H1 (cell line): ENCODE measurements at regions not wholly inside any gene's neighbourhood (a gene's known extent, or its start where the extent isn't known, plus 50 kb on each side); places are given as distances from the start of the nearest gene placed in this dataset.

Experiments used
- CTCF ChIA-PET: fragments of 300-600 bp; sonication (Branson Sonifier 250); formaldehyde crosslinking; loops from one replicate; lab custom pipeline; 2021; ENCODE audit not compliant: partially characterized antibody; lab: Charles Lee
- POLR2A ChIA-PET: fragments of 300-600 bp; sonication (Branson Sonifier 250); formaldehyde crosslinking; loops from one replicate; lab custom pipeline; 2021; ENCODE audit warnings: inconsistent platforms; ENCODE audit not compliant: partially characterized antibody; lab: Charles Lee
- DNase-seq, 2 experiments: peaks; one replicate each; pipeline versions ENCODE4 v3.0.0 to v3.0.0-alpha.2; 2010 to 2022; ENCODE audit warnings: low spot score in 2 of 2, low read depth in 1 of 2, mixed read lengths in 1 of 2
- FAIRE-seq: peaks from 2 replicates; lab custom pipeline; 2011; peaks lifted over from hg19 to GRCh38; lab: Jason Lieb, UNC
- H2AFZ ChIP-seq: 2 replicates; pipeline ENCODE4 v1.8.1; 2012; ENCODE audit warnings: low read length, inconsistent platforms
- H2AK5ac ChIP-seq: 2 replicates; pipeline ENCODE4 v1.6.1; 2013; ENCODE audit warnings: low read depth, low read length
- H2BK120ac ChIP-seq: replicated peaks from 2 replicates; pipeline ENCODE3; 2013; ENCODE audit warnings: low read depth, low read length, inconsistent platforms
- H2BK12ac ChIP-seq: 2 replicates; pipeline ENCODE4 v1.6.1; 2013; ENCODE audit warnings: low read depth, low read length
- H2BK15ac ChIP-seq: 2 replicates; pipeline ENCODE4 v1.6.1; 2013; ENCODE audit warnings: low read length
- H2BK20ac ChIP-seq: 2 replicates; pipeline ENCODE4 v1.6.1; 2013; ENCODE audit warnings: low read length
- H2BK5ac ChIP-seq: 2 replicates; pipeline ENCODE4 v1.6.1; 2013; ENCODE audit warnings: low read depth, low read length
- H3K14ac ChIP-seq: 2 replicates; pipeline ENCODE4 v1.6.1; 2013; ENCODE audit warnings: inconsistent platforms; ENCODE audit not compliant: insufficient read length
- H3K18ac ChIP-seq: 2 replicates; pipeline ENCODE4 v1.6.1; 2013; ENCODE audit warnings: low read length; ENCODE audit errors: extremely low read depth
- H3K23ac ChIP-seq: 2 replicates; pipeline ENCODE4 v1.6.1; 2013; ENCODE audit warnings: inconsistent platforms; ENCODE audit not compliant: insufficient read length
- H3K23me2 ChIP-seq: 2 replicates; pipeline ENCODE4 v1.6.1; 2013; ENCODE audit warnings: low read depth, low read length
- H3K27ac ChIP-seq: 2 replicates; pipeline ENCODE4 v1.6.1; 2011; ENCODE audit warnings: low read depth, low read length, inconsistent platforms
- H3K27me3 ChIP-seq, 4 experiments: replicated peaks in 1 of 4; 1 replicate in 1 of 4; 2 replicates in 3 of 4; pipeline versions ENCODE4 v1.6.1 to v1.8.1; 2011 to 2013; ENCODE audit warnings: low read length in 3 of 4, mild to moderate bottlenecking in 3 of 4, inconsistent platforms in 2 of 4, mixed read lengths in 2 of 4, moderate library complexity in 1 of 4; ENCODE audit not compliant: control insufficient read depth in 3 of 4, insufficient read depth in 3 of 4; ENCODE audit errors: extremely low read depth in 1 of 4
- H3K36me3 ChIP-seq, 4 experiments: 2 replicates each; pipeline versions ENCODE4 v1.6.1 to v1.8.1; 2011 to 2013; ENCODE audit warnings: mild to moderate bottlenecking in 4 of 4, low read length in 3 of 4, moderate library complexity in 2 of 4, control low read depth in 1 of 4, inconsistent platforms in 1 of 4; ENCODE audit not compliant: insufficient read depth in 4 of 4, control insufficient read depth in 2 of 4
- H3K4ac ChIP-seq: replicated peaks from 2 replicates; pipeline ENCODE3; 2013; ENCODE audit warnings: low read length, low read depth, mixed read lengths, inconsistent platforms; ENCODE audit not compliant: insufficient read length
- H3K4me1 ChIP-seq, 4 experiments: replicated peaks in 1 of 4; 1 replicate in 1 of 4; 2 replicates in 3 of 4; pipeline versions ENCODE4 v1.6.1 to v1.8.1; 2011 to 2013; ENCODE audit warnings: low read length in 3 of 4, inconsistent platforms in 2 of 4, mixed read lengths in 1 of 4; ENCODE audit not compliant: insufficient read depth in 4 of 4, control insufficient read depth in 3 of 4
- H3K4me2 ChIP-seq, 2 experiments: 2 replicates each; pipeline versions ENCODE4 v1.6.1 to v1.8.1; 2011 to 2013; ENCODE audit warnings: low read depth in 2 of 2, low read length in 2 of 2, control low read depth in 1 of 2, inconsistent platforms in 1 of 2, mild to moderate bottlenecking in 1 of 2; ENCODE audit not compliant: insufficient read depth in 1 of 2
- H3K4me3 ChIP-seq, 4 experiments: fragments of 200-600, 300-600 bp in 1 of 4; sonication (generic), shearing (Covaris generic), sonication (Bioruptor Twin) in 1 of 4; 2 replicates each; pipeline versions ENCODE4 v1.5.1 to v1.8.1; 2011 to 2016; ENCODE audit warnings: low read length in 4 of 4, low read depth in 3 of 4, control low read depth in 2 of 4, inconsistent platforms in 2 of 4, mild to moderate bottlenecking in 2 of 4, mixed read lengths in 1 of 4, moderate library complexity in 1 of 4; ENCODE audit not compliant: insufficient read depth in 2 of 4; ENCODE audit errors: extremely low read depth in 1 of 4
- H3K56ac ChIP-seq: replicated peaks from 2 replicates; pipeline ENCODE3; 2013; ENCODE audit warnings: low read depth, mild to moderate bottlenecking, mixed read lengths, low read length, inconsistent platforms; ENCODE audit not compliant: insufficient read length
- H3K79me1 ChIP-seq: 2 replicates; pipeline ENCODE4 v1.6.1; 2013; ENCODE audit warnings: low read depth, low read length, control low read depth
- H3K79me2 ChIP-seq, 2 experiments: 2 replicates each; pipeline versions ENCODE4 v1.6.1 to v1.8.1; 2012 to 2013; ENCODE audit warnings: low read length in 2 of 2, mild to moderate bottlenecking in 2 of 2, inconsistent platforms in 1 of 2; ENCODE audit not compliant: insufficient read depth in 2 of 2, control insufficient read depth in 1 of 2
- H3K9ac ChIP-seq, 4 experiments: replicated peaks in 1 of 4; 1 replicate in 1 of 4; 2 replicates in 3 of 4; pipeline versions ENCODE4 v1.6.1 to v1.8.1; 2011 to 2013; ENCODE audit warnings: low read depth in 3 of 4, low read length in 3 of 4, control low read depth in 2 of 4, mild to moderate bottlenecking in 2 of 4, moderate library complexity in 2 of 4, inconsistent platforms in 1 of 4; ENCODE audit errors: extremely low read depth in 1 of 4
- H3K9me3 ChIP-seq, 2 experiments: 2 replicates each; pipeline versions ENCODE4 v1.6.1 to v1.8.1; 2012 to 2013; ENCODE audit warnings: mild to moderate bottlenecking in 2 of 2, moderate library complexity in 2 of 2, control low read depth in 1 of 2, inconsistent platforms in 1 of 2, low read depth in 1 of 2, low read length in 1 of 2, mixed read lengths in 1 of 2; ENCODE audit not compliant: insufficient read depth in 2 of 2
- H4K20me1 ChIP-seq, 2 experiments: replicated peaks in 1 of 2; 2 replicates each; pipeline versions ENCODE3 to v1.8.1; 2011 to 2013; ENCODE audit warnings: inconsistent platforms in 2 of 2, low read length in 2 of 2, mild to moderate bottlenecking in 1 of 2; ENCODE audit not compliant: insufficient read depth in 2 of 2, control insufficient read depth in 1 of 2
- H4K5ac ChIP-seq: 2 replicates; pipeline ENCODE4 v1.6.1; 2013; ENCODE audit warnings: low read length, low read depth, mixed read lengths, inconsistent platforms; ENCODE audit not compliant: insufficient read length
- H4K8ac ChIP-seq: 2 replicates; pipeline ENCODE4 v1.8.0; 2013; ENCODE audit warnings: mild to moderate bottlenecking, moderate library complexity, low read length, inconsistent platforms; ENCODE audit not compliant: insufficient read depth; ENCODE audit errors: extremely low read depth
- H4K91ac ChIP-seq: replicated peaks from 2 replicates; pipeline ENCODE3; 2013; ENCODE audit warnings: low read length, mixed read lengths, inconsistent platforms; ENCODE audit not compliant: insufficient read length
- BACH1 ChIP-seq: IDR thresholded peaks from 2 replicates; pipeline ENCODE4 v1.6.1; 2012; ENCODE audit warnings: low read length, improper control_type of control experiment
- CBX5 ChIP-seq: fragments of 300-800, 300-1000 bp; sonication (generic); IDR thresholded peaks from 2 replicates; pipeline ENCODE4 v1.7.1; 2016; ENCODE audit warnings: antibody characterized with exemption, low read length, low read depth
- GTF2F1 ChIP-seq: IDR thresholded peaks from 2 replicates; pipeline ENCODE4 v1.6.1; 2012; ENCODE audit warnings: low read depth, low read length, improper control_type of control experiment, borderline replicate concordance
- HDAC2 ChIP-seq, 2 experiments: fragments of 300-600 bp in 1 of 2; sonication (generic) in 1 of 2; IDR thresholded peaks; 2 replicates each; pipeline ENCODE4 v1.6.1; 2011 to 2012; ENCODE audit warnings: low read depth in 2 of 2, low read length in 2 of 2, mild to moderate bottlenecking in 2 of 2, moderate library complexity in 2 of 2, borderline replicate concordance in 1 of 2, inconsistent platforms in 1 of 2
- NANOG ChIP-seq: IDR thresholded peaks from 2 replicates; pipeline ENCODE4 v1.6.1; 2011; ENCODE audit warnings: low read length, low read depth, mild to moderate bottlenecking, inconsistent platforms; ENCODE audit not compliant: insufficient read depth, poor library complexity, severe bottlenecking
- POLR2A ChIP-seq, 2 experiments: IDR thresholded peaks; 1 replicate in 1 of 2; 2 replicates in 1 of 2; pipeline ENCODE4 v1.6.1; 2011; ENCODE audit warnings: low read depth in 2 of 2, low read length in 2 of 2, mild to moderate bottlenecking in 2 of 2; ENCODE audit errors: control extremely low read depth in 1 of 2
- SUZ12 ChIP-seq: fragments of 200-600 bp; sonication (generic); IDR thresholded peaks from 2 replicates; pipeline ENCODE4 v1.6.1; 2012; ENCODE audit warnings: mild to moderate bottlenecking, inconsistent platforms, low read length, moderate library complexity, mixed read lengths
- TAF7 ChIP-seq: optimal IDR thresholded peaks from 2 replicates; pipeline ENCODE3; 2011; ENCODE audit warnings: low read depth, mild to moderate bottlenecking, inconsistent platforms, low read length, moderate library complexity, borderline replicate concordance
- YY1 ChIP-seq: IDR thresholded peaks from 2 replicates; pipeline ENCODE4 v1.6.1; 2011; ENCODE audit warnings: low read depth, mild to moderate bottlenecking, low read length
- WGBS, 2 experiments: shearing (Covaris generic) in 1 of 2; methylation state at CpG; one replicate each; pipeline versions ENCODE4 v1.1.6 to v1.1.7; 2013 to 2015; ENCODE audit warnings: low lambda C conversion rate in 2 of 2, mixed read lengths in 2 of 2, inconsistent platforms in 1 of 2, low coverage in 1 of 2, missing lambda C conversion rate in 1 of 2; ENCODE audit not compliant: insufficient replicate concordance in 2 of 2, insufficient coverage in 1 of 2, insufficient read length in 1 of 2; ENCODE audit errors: extremely low coverage in 1 of 2, missing lambda C conversion rate in 1 of 2; 5-methylcytosine and 5-hydroxymethylcytosine counted together

DNA sequence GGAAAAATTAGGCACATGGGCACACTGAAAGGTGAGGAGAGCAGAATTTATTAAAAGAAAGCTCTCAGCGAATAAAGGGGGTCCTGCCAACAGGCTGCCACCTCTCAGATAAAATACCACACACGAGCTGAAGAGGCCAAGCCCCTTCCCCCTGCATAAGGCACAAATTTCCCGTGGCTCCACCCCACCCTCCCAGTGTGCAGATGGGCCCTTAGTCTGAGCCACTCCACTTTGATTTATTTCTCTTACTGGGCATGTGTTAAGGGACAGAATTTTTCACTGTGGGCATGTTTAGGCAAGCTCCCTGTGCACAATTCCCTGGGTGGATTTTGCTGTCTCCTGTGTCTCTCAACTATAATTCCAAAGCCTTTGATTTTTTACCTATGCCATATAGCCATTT is 409.8 kb downstream of the TBL1XR1 start:
- no peaks in the 10 kb centered on the region for H3K4me1 ChIP-seq
- TF ChIP-seq NANOG (no peak), SUZ12 (no peak), YY1 (no peak), CBX5 (no peak), POLR2A (IDR thresholded peaks at IDR 0.05; ENCODE audit: control extremely low read depth in 1 of 2, low read depth in 2 of 2, low read length in 2 of 2) (no peak), TAF7 (no peak), HDAC2 (IDR thresholded peaks at IDR 0.05; ENCODE audit: borderline replicate concordance in 1 of 2, low read depth in 2 of 2, low read length in 2 of 2) (no peak), GTF2F1 (no peak), BACH1 (no peak)
- no peak overlapping the region for H3K4ac ChIP-seq
- ChIA-PET POLR2A (no interaction called here), CTCF (interaction anchor here (0.8 to 1.3 kb wide), 3 partner anchors 8 to 151 kb away, joined by 3 to 4 read pairs (median 4); no protein-coding TSS in a partner anchor)
- H2BK20ac ChIP-seq, result no peak overlapping the region
- H3K23ac ChIP-seq, result no peak overlapping the region
- no peak overlapping the region for H3K18ac ChIP-seq
- no peak overlapping the region for H3K4me3 ChIP-seq
- no peak overlapping the region for H3K27ac ChIP-seq
- no peak overlapping the region for H2BK12ac ChIP-seq
- FAIRE-seq (no peak), DNase-seq (no peak)
- H4K20me1 ChIP-seq, result no peaks in the 10 kb centered on the region
- no peak overlapping the region for H2BK15ac ChIP-seq
- no peaks in the 10 kb centered on the region for H3K23me2 ChIP-seq
- H3K9ac ChIP-seq, result no peak overlapping the region
- H2AFZ ChIP-seq, result no peak overlapping the region
- H4K8ac ChIP-seq, result no peak overlapping the region
- no peak overlapping the region for H4K91ac ChIP-seq
- H4K5ac ChIP-seq, result no peak overlapping the region
- H3K79me1 ChIP-seq, result no peaks in the 10 kb centered on the region
- H3K4me2 ChIP-seq, result no peak overlapping the region
- H3K14ac ChIP-seq, result no peak overlapping the region
- no peak overlapping the region for H2BK5ac ChIP-seq
- WGBS, 2 experiments, result 88% methylated on average over 3 of the region's 3 CpGs; no CpG with 5 or more reads in 1 of the 2 experiments
- no peaks in the 10 kb centered on the region for H3K36me3 ChIP-seq
- H3K56ac ChIP-seq, result no peak overlapping the region
- H3K27me3 ChIP-seq, result no peaks in the 10 kb centered on the region
- no peaks in the 10 kb centered on the region for H3K79me2 ChIP-seq
- H3K9me3 ChIP-seq, result no peaks in the 10 kb centered on the region
- no peak overlapping the region for H2BK120ac ChIP-seq
- H2AK5ac ChIP-seq, result no peak overlapping the region
